OCI-LY3 (cell line): ENCODE measurements at regions not wholly inside any gene's neighbourhood (a gene's known extent, or its start where the extent isn't known, plus 50 kb on each side); places are given as distances from the start of the nearest gene placed in this dataset.

Experiments
- EZH2phosphoT487 ChIP-seq: fragments of 200-600 bp; shearing (Covaris generic); IDR thresholded peaks from 2 replicates; pipeline ENCODE4 v1.6.1; 2018; ENCODE audit warnings: antibody characterized with exemption, mixed run types, low read depth
- TF ChIP-seq, protein P1 (sequence below): fragments of 200-600, 300-600 bp; sonication (generic); IDR thresholded peaks from 2 replicates; pipeline ENCODE4 v1.5.1; 2014; ENCODE audit warnings: antibody characterized with exemption, low read length, low read depth

DNA sequence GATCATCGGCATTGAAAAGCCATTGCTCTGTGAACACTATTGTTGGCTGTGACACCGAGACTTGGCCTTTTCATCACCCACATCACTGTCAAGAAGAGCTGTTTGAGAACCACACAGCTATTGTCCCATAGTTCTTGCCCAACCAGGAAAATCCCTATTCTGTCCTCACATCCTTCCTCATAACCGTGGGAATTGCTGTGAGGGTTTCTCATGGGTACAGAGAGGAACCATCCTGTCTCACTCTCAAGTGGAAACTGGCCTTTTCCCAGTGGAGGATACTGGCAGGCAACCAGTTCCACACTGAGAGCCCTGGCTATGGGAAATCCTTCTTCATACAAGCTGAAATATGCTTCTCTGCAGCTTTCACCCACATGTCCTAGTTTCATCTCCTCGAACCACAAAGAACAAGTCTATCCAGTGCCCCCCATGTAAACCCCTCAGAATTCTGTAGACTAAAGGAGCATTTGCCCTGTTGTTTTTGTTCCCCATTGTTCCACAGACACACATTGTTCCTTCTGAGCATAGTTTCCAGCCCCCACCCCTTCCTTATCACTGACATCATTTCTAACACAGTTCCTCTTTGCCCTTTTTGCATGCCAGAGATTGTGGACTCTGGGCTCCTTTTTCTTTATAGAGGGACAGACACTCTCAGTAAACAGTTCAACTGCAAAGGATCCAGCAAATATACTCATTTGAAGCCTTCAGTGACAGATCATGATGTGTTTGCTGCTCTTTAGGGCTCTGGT lies 57.8 kb upstream of the C5orf46 start:
- TF ChIP-seq, protein P1, sequence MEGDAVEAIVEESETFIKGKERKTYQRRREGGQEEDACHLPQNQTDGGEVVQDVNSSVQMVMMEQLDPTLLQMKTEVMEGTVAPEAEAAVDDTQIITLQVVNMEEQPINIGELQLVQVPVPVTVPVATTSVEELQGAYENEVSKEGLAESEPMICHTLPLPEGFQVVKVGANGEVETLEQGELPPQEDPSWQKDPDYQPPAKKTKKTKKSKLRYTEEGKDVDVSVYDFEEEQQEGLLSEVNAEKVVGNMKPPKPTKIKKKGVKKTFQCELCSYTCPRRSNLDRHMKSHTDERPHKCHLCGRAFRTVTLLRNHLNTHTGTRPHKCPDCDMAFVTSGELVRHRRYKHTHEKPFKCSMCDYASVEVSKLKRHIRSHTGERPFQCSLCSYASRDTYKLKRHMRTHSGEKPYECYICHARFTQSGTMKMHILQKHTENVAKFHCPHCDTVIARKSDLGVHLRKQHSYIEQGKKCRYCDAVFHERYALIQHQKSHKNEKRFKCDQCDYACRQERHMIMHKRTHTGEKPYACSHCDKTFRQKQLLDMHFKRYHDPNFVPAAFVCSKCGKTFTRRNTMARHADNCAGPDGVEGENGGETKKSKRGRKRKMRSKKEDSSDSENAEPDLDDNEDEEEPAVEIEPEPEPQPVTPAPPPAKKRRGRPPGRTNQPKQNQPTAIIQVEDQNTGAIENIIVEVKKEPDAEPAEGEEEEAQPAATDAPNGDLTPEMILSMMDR: no peak
- TF ChIP-seq EZH2phosphoT487: no peak
